Stimulated activated CD4-positive, alpha-beta T cell treated with anti-CD3 and anti-CD28 coated beads, Interleukin-12 subunit alpha, Interleukin-12 subunit beta, amount 100 ng/mL, for 48 hours (primary cell): ENCODE measurements at regions not wholly inside any gene's neighbourhood (a gene's known extent, or its start where the extent isn't known, plus 50 kb on each side); places are given as distances from the start of the nearest gene placed in this dataset.

Source experiments
- DNase-seq, 3 donors: peaks; one replicate each; pipeline ENCODE4 v3.0.0-alpha.2; 2020; ENCODE audit warnings: low read depth in 2 of 3, low spot score in 1 of 3

DNA sequence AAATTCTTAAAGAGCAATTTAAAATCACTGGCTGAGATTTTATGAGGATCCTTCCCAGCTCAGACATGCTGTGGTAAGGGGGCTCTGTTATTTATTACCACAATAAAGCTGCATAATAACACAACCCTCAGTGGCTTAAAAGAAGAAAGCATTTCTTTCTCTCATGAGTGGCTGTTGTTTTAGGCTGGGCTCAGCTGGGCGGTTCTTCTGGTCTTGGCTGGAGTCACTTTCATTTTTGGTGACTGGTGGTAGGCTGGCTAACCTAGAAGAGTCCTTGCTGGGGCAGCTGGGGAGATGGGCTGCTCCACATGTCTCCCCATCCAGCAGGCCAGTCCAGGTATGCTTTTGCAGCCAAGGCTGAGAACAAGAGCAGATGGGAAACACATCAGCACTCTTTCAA is 113.0 kb upstream of the MSX1 start:
- DNase-seq: no peak

DNA sequence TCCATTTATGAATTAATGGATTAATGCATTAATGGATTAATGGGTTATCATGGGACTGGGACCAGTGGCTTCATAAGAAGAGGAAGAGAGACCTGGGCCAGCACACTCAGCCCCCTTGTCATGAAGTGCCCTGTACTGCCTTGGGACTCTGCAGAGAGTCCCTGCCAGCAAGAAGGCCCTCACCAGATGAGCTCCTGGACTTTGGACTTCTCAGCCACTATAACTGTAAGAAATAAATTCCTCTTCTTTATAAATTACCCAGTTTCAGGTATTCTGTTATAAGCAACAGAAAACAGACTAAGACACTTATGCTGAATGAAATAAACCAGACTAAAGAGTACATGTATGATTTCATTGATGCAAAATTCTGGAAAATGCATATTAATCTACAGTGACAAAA is 119.4 kb upstream of the MSX1 start:
- DNase-seq: no peak

DNA sequence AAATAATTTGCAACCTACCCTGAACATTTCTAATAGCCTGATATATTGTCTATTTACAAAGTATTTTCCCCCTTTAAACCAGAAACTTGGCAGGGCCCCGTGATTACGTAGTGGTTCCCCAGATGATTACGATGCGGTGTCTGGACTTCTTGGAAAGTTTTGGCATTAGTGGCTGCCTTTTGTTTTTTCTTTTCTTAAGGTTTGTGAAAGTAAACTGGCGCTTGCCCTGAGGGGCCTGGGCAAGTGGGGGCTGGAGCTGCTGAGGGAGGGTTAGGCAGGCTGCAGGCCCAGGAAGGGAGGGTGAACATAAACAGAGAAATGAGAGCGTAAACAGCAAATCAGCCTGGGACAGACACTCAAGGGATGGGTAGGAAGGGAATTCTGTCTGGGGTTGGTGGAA is 123.6 kb upstream of the MSX1 start:
- no peak for DNase-seq

DNA sequence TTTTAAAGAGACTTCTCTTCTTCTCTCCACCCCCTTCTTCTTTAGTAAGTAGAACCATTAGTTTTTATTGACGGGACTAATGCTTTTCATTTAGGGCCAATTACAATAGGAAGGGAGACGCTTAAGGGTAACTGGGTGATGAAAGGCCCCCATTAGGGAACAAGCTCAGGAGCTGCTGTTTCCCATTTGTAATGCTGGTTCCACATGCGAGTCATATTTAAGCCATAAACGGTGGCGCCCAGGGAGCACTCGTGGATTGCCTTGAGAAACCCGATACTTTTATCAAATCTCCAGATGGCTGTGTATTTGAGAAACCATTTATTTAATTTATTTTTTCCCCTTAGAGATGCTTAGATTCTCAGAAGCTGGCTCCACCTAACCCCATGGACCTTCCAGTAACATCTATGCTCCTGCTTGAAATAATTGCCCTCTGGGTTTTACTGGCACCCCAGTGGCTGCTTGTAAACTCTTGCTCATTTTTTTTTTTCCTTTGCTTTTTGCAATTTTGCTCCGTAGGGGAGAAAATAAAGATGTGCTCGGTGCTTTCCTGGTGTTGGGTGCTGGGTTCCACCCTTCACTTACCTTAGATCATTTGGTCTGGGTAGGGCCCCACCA is 124.2 kb upstream of the MSX1 start:
- DNase-seq: no peak

DNA sequence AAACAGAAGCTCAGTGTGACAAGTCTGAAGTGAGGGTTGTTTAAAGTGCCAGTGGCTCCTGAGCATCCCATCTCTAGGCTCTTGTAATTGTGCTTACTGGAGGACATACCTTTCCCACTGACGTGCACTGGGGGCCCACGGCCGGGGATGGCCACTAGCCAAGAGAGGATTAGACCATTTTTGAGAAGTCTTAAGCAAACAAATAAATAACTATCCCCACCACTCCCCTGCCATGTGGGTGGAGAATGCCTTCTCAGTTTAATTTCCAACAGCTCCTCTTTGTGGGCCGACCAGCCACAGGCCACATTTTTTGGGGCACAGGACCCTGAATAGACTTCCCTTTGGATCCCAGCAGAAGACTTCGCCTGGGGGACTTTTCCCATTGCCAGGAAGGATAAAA is 125.0 kb upstream of the MSX1 start:
- no peak for DNase-seq

DNA sequence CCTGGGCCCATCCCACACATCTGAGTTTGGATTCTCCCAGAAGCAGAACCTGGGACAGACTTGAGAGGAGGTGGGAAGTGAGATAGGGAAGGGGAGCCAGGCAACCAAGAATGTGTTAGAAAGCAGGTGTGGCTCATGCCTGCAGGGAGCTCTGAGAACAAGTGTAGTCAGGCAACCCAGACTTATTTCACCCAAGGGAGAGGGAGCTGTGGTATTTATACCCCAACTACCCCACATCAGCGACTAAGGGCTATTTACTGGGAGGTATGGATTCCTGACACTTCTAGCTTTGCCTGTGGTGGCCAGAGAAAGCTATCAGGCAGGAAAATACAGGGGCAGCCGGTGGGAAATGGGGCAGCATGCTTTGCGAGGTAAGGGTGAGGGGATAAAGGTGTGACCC is 125.8 kb upstream of the MSX1 start:
- DNase-seq: no peak

DNA sequence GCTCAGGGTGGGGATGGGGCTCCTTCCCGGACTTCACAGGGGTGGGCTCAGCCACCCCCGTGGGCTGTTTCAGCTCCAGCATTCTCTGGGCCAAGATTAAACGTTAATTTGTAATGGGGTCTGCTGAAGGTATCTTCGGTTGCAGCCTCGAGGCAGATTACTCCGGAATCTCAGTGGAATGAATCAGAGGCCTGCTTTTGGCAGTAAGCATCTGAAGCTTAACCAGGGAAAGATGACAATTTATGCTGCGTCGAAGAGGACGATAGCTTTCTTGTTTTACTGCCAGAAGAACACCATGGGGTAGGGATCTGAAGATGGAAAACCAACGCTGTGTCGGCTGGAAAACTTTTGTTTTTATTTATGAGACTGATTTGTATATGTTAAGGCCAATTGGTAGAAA is 129.2 kb upstream of the MSX1 start:
- DNase-seq: no peak

DNA sequence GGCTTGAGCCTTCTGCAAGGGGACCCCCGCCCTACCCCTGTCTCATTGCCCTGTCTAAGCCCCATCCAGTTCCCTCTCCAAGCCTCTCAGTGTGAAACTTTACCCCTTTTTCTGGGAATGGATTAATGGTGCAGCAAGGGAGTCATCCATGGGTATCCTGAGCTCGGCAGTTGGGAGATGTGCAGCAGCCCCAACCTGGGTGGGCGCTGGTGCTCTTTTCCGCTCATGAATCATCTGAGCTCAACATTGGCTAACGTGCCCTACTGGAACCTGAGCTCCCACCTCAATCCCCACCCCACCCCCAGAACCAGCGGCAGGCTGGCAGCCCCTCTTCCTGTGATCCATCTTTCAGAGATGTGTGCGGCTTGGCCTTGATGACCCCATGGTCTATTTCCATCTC is 130.3 kb upstream of the MSX1 start:
- no peak for DNase-seq

DNA sequence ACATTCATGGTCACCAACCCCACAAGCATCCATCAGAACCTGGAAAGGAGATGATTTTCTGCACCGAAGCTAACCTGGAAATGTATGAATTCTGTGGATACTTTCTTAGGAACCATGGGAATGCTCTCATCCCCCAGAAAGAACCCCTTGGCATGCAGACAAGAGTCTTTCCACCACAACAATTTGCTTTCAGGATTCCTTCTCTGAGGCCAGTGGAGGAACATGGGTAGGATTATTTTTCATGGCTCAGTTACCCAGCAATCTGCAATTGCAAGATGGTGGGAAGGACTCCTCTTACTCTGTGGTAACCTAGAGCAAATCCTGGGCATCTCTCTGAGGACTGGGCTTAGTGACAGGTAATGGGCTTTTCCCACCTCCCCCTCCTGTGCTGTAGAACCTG is 131.9 kb upstream of the MSX1 start:
- DNase-seq: no peak

DNA sequence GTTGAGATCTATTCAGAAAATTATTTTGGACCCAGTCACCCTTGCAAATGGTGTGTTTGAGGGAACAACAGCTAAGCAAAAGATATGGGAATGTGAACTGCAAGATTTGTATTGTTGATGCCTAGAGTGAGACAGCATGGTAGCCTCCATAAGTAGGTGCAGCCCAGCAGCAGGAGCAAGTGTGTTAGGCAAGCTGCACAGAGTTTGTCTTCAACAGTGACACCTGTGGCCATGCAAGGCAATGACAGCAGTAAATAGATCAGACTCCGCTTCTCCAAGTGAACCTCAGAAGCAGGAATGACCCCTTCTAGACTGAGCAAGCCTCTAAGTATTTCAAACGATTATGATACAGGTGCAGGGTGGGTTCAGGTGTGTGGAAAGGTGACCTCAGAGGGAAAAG is 133.4 kb upstream of the MSX1 start:
- DNase-seq: no peak

DNA sequence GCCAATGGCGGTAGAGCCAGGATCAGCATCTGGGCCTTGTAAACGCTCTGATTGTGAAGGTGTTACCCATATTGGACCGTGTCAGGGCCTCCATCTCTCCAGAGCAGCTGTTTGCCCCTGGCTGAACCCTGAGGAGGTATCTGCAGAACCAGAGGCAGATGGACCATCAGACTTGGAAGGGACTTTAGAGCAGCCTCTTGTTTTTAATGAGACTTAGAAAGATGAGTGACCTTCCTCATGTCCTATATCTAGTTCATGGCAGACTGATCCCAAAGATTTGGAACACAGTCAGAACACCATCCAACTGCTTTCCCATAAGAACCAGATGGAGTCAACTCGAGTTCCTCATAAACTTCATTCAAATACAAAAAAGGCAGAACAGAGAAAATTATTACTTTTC is 135.1 kb upstream of the MSX1 start:
- DNase-seq: no peak

DNA sequence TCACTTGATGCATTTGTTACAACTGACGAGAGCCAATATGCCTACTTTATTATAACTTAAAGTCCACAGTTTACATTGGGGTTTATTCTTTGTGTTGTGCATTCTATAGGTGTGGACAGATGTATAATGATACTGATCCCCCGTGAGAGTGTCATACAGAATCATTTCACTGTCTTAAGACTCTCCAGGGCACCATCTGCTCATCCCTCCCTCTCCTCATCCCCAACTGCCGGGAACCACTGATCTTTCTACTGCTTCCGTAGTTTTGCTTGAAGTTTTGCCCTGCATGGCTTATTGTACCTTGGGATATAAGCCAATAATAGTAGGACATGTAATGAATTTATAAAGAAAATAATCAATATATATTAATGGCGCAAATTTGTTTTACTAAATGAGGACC is 137.8 kb upstream of the MSX1 start:
- no peak for DNase-seq

DNA sequence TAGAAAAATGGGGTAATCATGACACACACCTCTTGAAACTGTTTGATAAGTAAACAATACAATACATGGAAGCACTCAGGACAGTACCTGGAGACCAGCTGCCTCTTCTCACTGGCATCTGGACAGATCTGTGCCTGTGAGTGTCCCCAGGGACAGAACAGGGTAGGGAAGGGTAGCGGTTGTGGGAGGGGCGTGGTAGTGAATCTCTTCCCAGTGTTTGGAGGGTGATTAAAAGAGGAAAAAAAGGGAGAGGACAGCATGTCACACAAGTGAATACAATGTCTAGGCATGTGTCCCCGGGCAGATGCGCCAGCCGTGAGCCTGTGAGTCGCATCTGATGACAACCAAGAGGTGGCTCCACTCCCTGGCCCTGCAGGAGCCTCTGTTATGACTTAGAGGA is 138.8 kb upstream of the MSX1 start:
- no peak for DNase-seq

DNA sequence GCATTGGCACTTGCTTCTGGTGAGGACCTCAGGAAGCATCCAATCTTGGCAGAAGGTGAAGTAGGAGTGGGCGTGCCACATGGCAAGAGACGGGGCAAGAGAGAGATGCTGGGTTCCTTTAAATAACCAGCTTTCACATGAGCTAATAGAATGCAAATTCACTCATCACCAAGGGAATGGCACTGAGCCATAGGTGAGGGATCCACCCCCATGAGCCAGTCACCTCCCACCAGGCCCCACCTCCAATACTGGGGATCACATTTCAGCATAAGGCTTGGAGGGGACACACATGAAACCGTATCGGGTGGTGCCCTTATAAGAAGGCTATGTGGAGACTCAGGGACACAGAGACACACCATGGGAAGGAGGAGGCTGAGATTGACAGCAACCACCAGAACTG is 140.0 kb upstream of the MSX1 start:
- DNase-seq: no peak

DNA sequence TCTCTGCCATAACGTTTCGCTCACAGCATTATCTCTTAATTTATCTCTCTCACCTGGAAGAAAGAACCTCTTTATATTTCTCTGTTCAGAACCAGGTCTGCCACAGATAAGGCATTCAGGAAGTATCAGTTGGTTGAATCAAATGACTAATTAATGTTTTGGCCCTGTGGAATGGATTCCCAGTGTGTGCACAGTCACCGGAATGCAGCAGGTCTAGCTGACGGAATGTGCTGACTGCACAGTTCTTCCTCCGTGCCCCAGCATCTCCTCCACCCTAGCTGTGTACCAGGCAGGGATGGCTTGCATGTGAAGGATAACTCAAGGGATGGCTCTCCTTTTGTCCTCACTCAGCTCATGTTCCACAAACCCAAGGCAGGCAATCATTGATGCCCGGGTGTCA is 141.8 kb upstream of the MSX1 start:
- no peak for DNase-seq

DNA sequence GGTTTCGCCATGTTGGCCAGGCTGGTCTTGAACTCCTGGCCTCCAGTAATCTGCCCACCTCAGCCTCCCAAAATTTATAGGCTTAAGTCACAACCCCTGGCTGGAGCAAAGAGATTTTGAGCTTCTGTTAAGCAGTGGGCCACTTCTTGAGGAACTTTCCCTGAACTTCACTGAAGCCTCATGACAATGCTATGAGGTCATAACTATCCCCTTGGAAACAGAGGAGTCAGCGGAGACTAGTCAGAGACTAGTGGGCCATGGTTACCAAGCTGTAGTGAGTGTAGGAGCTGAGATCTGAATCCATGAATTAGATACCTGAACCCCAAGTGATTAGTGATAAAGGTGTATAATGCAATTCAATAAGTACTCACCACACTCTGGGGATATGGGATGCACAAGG is 145.1 kb upstream of the MSX1 start:
- no peak for DNase-seq

DNA sequence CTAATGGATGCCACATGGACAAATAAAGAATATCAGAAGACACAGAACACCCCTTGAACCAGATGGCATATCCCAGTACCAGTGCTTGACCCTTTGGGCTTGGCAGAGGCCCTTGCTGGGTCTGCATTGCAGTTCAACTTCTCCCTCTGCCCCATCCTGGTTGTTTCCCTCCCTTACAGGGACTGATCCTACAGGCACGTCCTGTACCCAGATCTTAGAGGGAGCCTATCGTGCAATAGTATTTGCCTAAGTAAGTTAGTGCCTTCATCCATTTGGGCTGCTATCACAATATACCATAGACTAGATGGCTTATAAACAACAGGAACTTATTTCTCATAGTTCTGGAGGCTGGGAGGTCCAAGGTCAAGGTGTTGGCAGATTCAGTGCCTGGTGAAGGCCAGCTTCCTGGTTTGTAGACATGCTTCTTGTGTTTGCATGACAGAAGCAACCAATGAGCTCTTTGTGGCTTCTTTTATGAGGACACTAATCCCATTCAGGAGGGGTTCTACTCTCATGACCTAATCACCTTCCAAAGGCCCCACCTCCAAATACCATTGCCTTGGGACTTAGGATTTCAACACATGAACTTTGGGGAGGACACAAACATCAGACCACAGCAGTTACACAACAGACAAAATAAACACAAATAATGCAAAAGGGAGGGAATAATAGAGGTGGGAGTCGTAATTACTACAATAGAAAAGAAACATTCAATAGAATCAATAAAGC is 146.5 kb upstream of the MSX1 start:
- DNase-seq: no peak

DNA sequence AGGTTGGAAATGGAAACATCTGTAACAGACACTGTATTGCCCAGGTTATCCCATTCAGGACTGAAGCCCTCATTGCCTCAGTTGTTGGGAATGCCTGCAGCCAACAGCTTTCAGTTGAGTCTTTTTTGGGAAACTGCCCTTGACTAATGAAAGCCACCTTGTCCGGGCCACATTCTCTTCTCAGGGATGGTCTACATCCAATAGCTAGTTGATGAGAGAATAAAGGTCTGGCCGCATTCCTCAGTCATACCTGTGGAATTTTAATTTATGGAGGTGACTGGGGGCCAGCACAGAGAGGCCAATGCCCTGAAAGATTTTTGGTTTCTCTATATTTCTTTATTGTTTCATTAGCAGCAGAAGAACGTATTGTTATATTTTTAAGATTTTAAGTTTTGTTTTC is 147.6 kb upstream of the MSX1 start:
- DNase-seq: no peak

DNA sequence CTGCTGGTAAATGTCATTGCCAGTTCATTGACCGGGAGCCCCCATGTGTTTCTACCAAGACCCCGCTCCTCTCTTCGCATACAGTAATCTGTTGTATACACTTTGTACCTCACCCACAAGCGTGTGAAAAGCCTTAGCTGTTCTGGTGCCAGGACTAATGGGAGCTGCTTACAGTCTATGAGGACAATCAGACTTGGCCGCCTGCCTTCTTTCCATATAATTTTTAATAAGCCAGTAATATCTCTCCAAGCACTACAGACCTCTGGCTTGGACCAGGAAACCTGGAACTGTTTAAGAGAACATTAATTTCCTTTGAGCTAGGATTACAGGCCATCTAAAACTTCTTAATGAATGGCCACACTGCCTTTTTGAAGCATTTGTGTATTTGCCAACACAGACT is 149.7 kb upstream of the MSX1 start:
- DNase-seq: no peak

DNA sequence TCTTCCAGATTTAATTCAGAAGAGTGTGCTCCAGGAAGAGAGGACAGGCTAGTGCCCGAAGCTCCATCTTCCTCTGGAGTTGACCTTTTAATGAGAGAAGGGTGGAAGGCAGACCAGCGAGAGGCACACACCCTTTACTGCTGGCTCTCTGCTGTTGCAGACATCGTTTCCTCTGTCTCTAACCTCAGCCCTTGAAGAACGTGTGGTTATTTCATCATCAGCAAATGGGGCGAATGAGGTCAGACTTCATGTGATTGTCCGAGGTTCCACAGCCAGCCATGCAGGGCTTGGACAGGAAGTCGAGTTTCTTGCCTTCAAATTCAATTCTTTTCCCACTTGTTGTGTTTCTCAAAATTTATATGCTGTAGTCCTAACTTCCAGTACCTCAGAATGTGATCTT is 155.2 kb upstream of the MSX1 start:
- no peak for DNase-seq

DNA sequence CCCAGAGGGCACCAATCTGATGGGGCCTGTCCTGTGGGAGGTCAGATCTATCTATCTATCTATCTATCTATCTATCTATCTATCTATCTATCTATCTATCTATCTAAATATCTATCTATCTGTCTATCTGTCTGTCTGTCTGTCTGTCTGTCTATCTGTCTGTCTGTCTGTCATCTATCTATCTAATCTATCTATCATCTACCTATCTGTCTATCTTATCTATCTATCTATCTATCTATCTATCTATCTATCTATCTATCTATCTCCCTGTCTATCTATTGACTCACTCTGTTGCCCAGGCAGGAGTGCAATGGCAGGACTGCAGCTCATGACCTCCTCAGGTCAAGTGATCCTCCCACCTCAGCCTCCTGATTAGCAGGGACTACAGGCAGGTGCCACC is 155.7 kb upstream of the STX18 start:
- DNase-seq: no peak

DNA sequence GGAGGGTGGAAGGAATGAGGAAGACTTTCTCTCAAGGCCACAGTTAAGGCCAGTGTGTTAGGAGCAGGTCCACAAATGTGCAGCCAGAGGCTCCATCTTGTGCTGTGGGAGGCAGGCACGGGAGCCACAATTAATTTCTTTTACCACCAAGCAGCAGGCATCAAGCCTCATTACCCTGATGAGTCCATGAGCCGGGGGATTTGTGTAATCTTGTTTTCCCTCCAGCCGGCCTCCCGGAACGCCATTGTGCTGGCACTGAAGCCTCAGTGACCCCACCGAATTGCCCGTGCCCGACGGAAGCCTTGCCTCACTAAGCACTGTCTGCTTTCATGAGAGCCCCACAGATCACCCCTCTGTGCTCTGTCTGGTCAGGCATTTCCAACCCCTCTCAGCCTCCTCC is 154.7 kb upstream of the STX18 start:
- no peak for DNase-seq

DNA sequence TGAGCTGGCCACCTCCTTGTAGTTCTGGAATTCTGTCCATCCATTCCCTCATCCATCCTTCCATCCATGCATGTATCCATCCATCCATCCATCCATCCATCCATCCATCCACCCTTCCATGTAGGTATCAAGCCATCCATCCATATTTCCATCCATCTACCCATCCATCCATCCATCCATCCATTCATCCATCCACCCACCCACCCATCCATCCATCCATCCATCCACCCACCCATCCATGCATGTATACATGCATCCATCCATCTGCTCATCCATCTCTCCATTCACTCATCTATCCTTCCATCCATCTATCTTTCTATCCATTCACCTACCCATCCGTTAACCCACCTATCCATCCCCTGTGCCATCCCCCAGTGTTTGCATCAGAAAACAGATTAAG is 153.6 kb upstream of the STX18 start:
- DNase-seq: no peak
